ENCODE measurements at regions not wholly inside any gene's neighbourhood (a gene's known extent, or its start where the extent isn't known, plus 50 kb on each side); places are given as distances from the start of the nearest gene placed in this dataset.

GRCh38 chr17:12362853-12363455 lies 302.7 kb upstream of the MYOCD start:
- no peak for DNase-seq (ENCODE audit: low read depth)
- TF ChIP-seq CTCF (IDR thresholded peaks at IDR 0.05; ENCODE audit: control insufficient read depth, extremely low read depth, insufficient read depth) = no peak
- no peak overlapping the region for H3K4me3 ChIP-seq (ENCODE audit: low read depth, low read length)

- TF ChIP-seq CTCF (IDR thresholded peaks at IDR 0.05; ENCODE audit: control insufficient read depth, extremely low read depth, insufficient read depth) = no peak
- DNase-seq (ENCODE audit: low read depth) = no peak
- H3K4me3 ChIP-seq (ENCODE audit: low read depth, low read length) = no peak overlapping the region
These were observed 299.9 kb upstream of the MYOCD start for GRCh38 chr17:12365805-12366204.

GRCh38 chr17:12369065-12369464 lies 296.6 kb upstream of the MYOCD start:
- no peak for TF ChIP-seq CTCF (IDR thresholded peaks at IDR 0.05; ENCODE audit: control insufficient read depth, extremely low read depth, insufficient read depth)
- no peak overlapping the region for H3K4me3 ChIP-seq (ENCODE audit: low read depth, low read length)
- DNase-seq (ENCODE audit: low read depth) = no peak

GRCh38 chr17:12376276-12376675 lies 289.4 kb upstream of the MYOCD start:
- no peak overlapping the region for H3K4me3 ChIP-seq (ENCODE audit: low read depth, low read length)
- no peak for DNase-seq (ENCODE audit: low read depth)
- no peak for TF ChIP-seq CTCF (IDR thresholded peaks at IDR 0.05; ENCODE audit: control insufficient read depth, extremely low read depth, insufficient read depth)

- TF ChIP-seq CTCF (IDR thresholded peaks at IDR 0.05; ENCODE audit: control insufficient read depth, extremely low read depth, insufficient read depth) = no peak
- no peak overlapping the region for H3K4me3 ChIP-seq (ENCODE audit: low read depth, low read length)
- no peak for DNase-seq (ENCODE audit: low read depth)
These were observed 279.5 kb upstream of the MYOCD start for GRCh38 chr17:12386225-12386624.

GRCh38 chr17:12388226-12388625 lies 277.5 kb upstream of the MYOCD start:
- no peak for DNase-seq (ENCODE audit: low read depth)
- TF ChIP-seq CTCF (IDR thresholded peaks at IDR 0.05; ENCODE audit: control insufficient read depth, extremely low read depth, insufficient read depth) = no peak
- no peak overlapping the region for H3K4me3 ChIP-seq (ENCODE audit: low read depth, low read length)

- TF ChIP-seq CTCF (IDR thresholded peaks at IDR 0.05; ENCODE audit: control insufficient read depth, extremely low read depth, insufficient read depth) = no peak
- DNase-seq (ENCODE audit: low read depth) = no peak
- H3K4me3 ChIP-seq (ENCODE audit: low read depth, low read length) = no peak overlapping the region
These were observed 276.3 kb upstream of the MYOCD start for GRCh38 chr17:12389421-12389820.

Data from LNCaP clone FGC (cell line).